ENCODE measurements at regions not wholly inside any gene's neighbourhood (a gene's known extent, or its start where the extent isn't known, plus 50 kb on each side); places are given as distances from the start of the nearest gene placed in this dataset.
"Not testable (repeated sequence)": the region's sequence is repeated elsewhere in the genome, so short reads cannot be mapped to it uniquely, and the experiment has no call there.

DNA sequence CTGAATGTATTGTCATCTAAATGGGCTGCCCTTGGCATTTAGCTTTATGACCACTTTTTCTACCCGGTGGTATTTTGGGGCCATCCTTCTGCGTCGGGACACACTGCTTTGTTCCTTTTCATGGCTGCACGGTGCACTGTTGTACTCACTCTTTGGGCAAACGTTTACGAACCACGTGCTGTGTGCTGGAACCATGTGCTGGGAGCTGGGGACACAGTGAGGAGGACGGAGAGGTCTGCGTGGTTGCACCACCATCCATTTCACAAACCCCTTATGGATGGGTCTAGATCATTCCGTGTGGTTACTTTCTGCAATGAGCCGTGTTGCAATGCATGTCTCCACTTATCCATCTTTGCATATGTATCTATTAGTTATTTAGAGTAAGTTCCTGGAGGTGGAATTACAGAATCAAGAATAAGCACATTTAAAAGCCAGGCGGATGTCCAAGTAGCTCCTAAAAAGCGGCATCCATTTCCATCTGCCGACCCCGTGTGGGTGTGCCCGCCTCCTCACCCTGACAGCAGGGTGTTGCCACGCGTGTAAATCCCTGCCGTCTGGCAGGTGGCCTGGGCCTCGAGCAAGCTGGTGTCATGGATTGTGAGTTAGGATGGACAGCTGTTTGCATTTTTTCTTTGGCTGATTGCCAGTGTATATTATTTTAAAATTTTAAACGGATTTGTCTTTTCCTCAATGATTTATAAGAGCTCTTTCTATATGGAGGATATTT, 183.1 kb downstream of the BANP start:
- TF ChIP-seq, protein P1, sequence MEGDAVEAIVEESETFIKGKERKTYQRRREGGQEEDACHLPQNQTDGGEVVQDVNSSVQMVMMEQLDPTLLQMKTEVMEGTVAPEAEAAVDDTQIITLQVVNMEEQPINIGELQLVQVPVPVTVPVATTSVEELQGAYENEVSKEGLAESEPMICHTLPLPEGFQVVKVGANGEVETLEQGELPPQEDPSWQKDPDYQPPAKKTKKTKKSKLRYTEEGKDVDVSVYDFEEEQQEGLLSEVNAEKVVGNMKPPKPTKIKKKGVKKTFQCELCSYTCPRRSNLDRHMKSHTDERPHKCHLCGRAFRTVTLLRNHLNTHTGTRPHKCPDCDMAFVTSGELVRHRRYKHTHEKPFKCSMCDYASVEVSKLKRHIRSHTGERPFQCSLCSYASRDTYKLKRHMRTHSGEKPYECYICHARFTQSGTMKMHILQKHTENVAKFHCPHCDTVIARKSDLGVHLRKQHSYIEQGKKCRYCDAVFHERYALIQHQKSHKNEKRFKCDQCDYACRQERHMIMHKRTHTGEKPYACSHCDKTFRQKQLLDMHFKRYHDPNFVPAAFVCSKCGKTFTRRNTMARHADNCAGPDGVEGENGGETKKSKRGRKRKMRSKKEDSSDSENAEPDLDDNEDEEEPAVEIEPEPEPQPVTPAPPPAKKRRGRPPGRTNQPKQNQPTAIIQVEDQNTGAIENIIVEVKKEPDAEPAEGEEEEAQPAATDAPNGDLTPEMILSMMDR (IDR thresholded peaks at IDR 0.05): not testable (repeated sequence)
- TF ChIP-seq EP300, POLR2A (IDR thresholded peaks at IDR 0.05): not testable (repeated sequence)
